ENCODE measurements at regions not wholly inside any gene's neighbourhood (a gene's known extent, or its start where the extent isn't known, plus 50 kb on each side); places are given as distances from the start of the nearest gene placed in this dataset.

DNA sequence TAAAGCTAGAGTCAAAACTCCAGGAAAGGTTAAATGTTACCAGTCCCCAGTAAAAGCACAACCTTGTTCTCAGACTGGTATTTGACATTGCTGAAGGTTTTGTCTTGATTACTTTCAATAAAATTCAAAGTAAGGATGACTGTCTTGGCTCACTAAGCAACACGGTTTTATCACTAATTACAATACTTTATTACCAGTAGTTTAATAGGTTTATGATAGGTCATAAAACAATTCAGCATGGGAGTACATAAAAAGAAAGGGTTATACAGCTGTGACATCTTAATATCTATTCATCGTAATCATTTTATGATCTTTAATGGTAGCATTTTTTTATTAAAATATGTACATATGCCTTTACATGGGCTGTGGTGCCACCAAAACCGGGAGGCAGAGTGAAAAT lies 370.7 kb upstream of the IRX2 start:
- Histone ChIP-seq H3K36me3 (ENCODE audit: control insufficient read depth, insufficient read depth, low read length) (no peaks in the 10 kb centered on the region), H3K4me3 (replicated peaks in 1 of 4; ENCODE audit: control extremely low read depth in 1 of 4, insufficient read depth in 1 of 4, low read depth in 3 of 4, low read length in 4 of 4) (no peak overlapping the region), H3K4me1 (ENCODE audit: control insufficient read depth, extremely low read depth, insufficient read depth, low read length) (no peaks in the 10 kb centered on the region), H3K79me2 (ENCODE audit: control insufficient read depth, insufficient read depth, low read length) (no peaks in the 10 kb centered on the region), H3K4me2 (ENCODE audit: extremely low read depth, insufficient read depth, low read length) (no peak overlapping the region), H3K9me3 (ENCODE audit: control insufficient read depth, insufficient read depth, low read depth, low read length) (no peaks in the 10 kb centered on the region), H4K20me1 (ENCODE audit: control insufficient read depth, extremely low read depth, insufficient read depth, low read length) (no peaks in the 10 kb centered on the region), H3K27ac (ENCODE audit: insufficient read depth, low read length) (no peak overlapping the region), H3K27me3 (ENCODE audit: control insufficient read depth, insufficient read depth, low read length) (no peaks in the 10 kb centered on the region), H2AFZ (ENCODE audit: low read length) (no peak overlapping the region), H3K9ac (ENCODE audit: insufficient read depth, low read length) (no peak overlapping the region)
- DNase-seq (ENCODE audit: low read depth in 2 of 2), result no peak
- TF ChIP-seq, protein P1, sequence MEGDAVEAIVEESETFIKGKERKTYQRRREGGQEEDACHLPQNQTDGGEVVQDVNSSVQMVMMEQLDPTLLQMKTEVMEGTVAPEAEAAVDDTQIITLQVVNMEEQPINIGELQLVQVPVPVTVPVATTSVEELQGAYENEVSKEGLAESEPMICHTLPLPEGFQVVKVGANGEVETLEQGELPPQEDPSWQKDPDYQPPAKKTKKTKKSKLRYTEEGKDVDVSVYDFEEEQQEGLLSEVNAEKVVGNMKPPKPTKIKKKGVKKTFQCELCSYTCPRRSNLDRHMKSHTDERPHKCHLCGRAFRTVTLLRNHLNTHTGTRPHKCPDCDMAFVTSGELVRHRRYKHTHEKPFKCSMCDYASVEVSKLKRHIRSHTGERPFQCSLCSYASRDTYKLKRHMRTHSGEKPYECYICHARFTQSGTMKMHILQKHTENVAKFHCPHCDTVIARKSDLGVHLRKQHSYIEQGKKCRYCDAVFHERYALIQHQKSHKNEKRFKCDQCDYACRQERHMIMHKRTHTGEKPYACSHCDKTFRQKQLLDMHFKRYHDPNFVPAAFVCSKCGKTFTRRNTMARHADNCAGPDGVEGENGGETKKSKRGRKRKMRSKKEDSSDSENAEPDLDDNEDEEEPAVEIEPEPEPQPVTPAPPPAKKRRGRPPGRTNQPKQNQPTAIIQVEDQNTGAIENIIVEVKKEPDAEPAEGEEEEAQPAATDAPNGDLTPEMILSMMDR (conservative IDR thresholded peaks at IDR 0.05 in 1 of 2, IDR thresholded peaks at IDR 0.05 in 1 of 2; ENCODE audit: low read depth in 1 of 2, low read length in 2 of 2), result no peak
- TF ChIP-seq EZH2 (IDR thresholded peaks at IDR 0.05; ENCODE audit: low read length, missing control alignments), result no peak

DNA sequence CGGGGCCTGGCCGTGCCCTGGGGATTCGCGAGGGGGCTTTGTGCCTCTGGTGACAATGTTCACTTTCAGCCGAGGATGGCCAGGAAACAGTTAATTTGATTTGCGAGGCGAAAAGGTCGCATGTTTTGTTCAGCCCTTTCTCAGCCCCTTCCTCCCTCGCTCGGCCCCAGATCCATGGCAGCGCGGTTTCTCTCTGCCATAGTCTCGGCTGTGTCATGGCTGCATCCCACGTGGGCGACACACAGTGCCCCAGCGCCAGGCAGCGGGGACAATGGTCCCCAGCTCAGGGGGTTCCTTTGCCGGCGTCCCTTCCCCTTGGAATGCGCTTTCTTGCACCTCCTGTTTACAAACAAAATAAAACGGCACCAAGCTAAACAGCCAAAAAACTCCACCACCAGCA lies 370.3 kb upstream of the IRX2 start:
- Histone ChIP-seq H3K4me2 (ENCODE audit: extremely low read depth, insufficient read depth, low read length) (no peak overlapping the region), H3K27me3 (ENCODE audit: control insufficient read depth, insufficient read depth, low read length) (no peaks in the 10 kb centered on the region)

GRCh38 chr5:3120028-3120427 lies 368.6 kb upstream of the IRX2 start:
- Histone ChIP-seq H4K20me1 (ENCODE audit: control insufficient read depth, extremely low read depth, insufficient read depth, low read length) (no peaks in the 10 kb centered on the region), H3K79me2 (ENCODE audit: control insufficient read depth, insufficient read depth, low read length) (no peaks in the 10 kb centered on the region), H3K9ac (ENCODE audit: insufficient read depth, low read length) (no peak overlapping the region), H2AFZ (ENCODE audit: low read length) (no peak overlapping the region), H3K4me3 (replicated peaks in 1 of 4; ENCODE audit: control extremely low read depth in 1 of 4, insufficient read depth in 1 of 4, low read depth in 3 of 4, low read length in 4 of 4) (no peak overlapping the region), H3K27me3 (ENCODE audit: control insufficient read depth, insufficient read depth, low read length) (no peaks in the 10 kb centered on the region), H3K36me3 (ENCODE audit: control insufficient read depth, insufficient read depth, low read length) (no peaks in the 10 kb centered on the region), H3K9me3 (ENCODE audit: control insufficient read depth, insufficient read depth, low read depth, low read length) (no peaks in the 10 kb centered on the region), H3K4me1 (ENCODE audit: control insufficient read depth, extremely low read depth, insufficient read depth, low read length) (no peaks in the 10 kb centered on the region), H3K4me2 (ENCODE audit: extremely low read depth, insufficient read depth, low read length) (no peak overlapping the region), H3K27ac (ENCODE audit: insufficient read depth, low read length) (no peak overlapping the region)
- TF ChIP-seq, protein P1 (conservative IDR thresholded peaks at IDR 0.05 in 1 of 2, IDR thresholded peaks at IDR 0.05 in 1 of 2; ENCODE audit: low read depth in 1 of 2, low read length in 2 of 2), result no peak
- DNase-seq (ENCODE audit: low read depth in 2 of 2), result no peak

More for the DNA sequence above, 370.3 kb upstream of the IRX2 start:
- H4K20me1 ChIP-seq (ENCODE audit: control insufficient read depth, extremely low read depth, insufficient read depth, low read length), result no peaks in the 10 kb centered on the region
- no peak overlapping the region for H3K27ac ChIP-seq (ENCODE audit: insufficient read depth, low read length)
- DNase-seq (ENCODE audit: low read depth in 2 of 2), result no peak
- no peaks in the 10 kb centered on the region for H3K36me3 ChIP-seq (ENCODE audit: control insufficient read depth, insufficient read depth, low read length)
- H3K4me1 ChIP-seq (ENCODE audit: control insufficient read depth, extremely low read depth, insufficient read depth, low read length), result no peaks in the 10 kb centered on the region
- H3K9me3 ChIP-seq (ENCODE audit: control insufficient read depth, insufficient read depth, low read depth, low read length), result no peaks in the 10 kb centered on the region
- H3K79me2 ChIP-seq (ENCODE audit: control insufficient read depth, insufficient read depth, low read length), result no peaks in the 10 kb centered on the region
- no peak overlapping the region for H3K4me3 ChIP-seq (replicated peaks in 1 of 4; ENCODE audit: control extremely low read depth in 1 of 4, insufficient read depth in 1 of 4, low read depth in 3 of 4, low read length in 4 of 4)
- TF ChIP-seq EZH2 (IDR thresholded peaks at IDR 0.05; ENCODE audit: low read length, missing control alignments), result no peak
- TF ChIP-seq, protein P1 (conservative IDR thresholded peaks at IDR 0.05 in 1 of 2, IDR thresholded peaks at IDR 0.05 in 1 of 2; ENCODE audit: low read depth in 1 of 2, low read length in 2 of 2), result no peak
- H3K9ac ChIP-seq (ENCODE audit: insufficient read depth, low read length), result no peak overlapping the region
- no peak overlapping the region for H2AFZ ChIP-seq (ENCODE audit: low read length)
